ENCODE measurements at regions not wholly inside any gene's neighbourhood (a gene's known extent, or its start where the extent isn't known, plus 50 kb on each side); places are given as distances from the start of the nearest gene placed in this dataset.

DNA sequence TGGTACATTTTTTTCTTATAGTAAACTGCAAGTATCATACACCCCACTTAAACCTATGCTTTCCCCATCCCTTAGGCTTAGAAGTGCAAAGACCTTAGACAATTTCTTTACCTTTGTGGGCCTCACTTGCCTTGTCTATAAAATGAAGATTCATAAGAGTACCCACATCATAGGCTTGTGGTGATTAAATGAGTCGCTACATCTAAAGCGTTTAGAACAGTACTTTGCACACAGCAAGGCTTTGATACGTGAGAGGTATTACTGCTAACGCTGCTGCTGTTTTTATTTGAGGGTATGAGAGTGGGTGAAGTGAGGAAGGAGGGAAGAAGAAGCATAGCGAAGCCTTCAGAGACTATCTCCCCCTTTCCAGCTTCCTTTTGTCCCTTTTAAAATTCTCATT lies 87.8 kb upstream of the RPS6KA3 start:
- TF ChIP-seq EZH2phosphoT487 (IDR thresholded peaks at IDR 0.05; ENCODE audit: borderline replicate concordance, low read length): no peak
- TF ChIP-seq, protein P1, sequence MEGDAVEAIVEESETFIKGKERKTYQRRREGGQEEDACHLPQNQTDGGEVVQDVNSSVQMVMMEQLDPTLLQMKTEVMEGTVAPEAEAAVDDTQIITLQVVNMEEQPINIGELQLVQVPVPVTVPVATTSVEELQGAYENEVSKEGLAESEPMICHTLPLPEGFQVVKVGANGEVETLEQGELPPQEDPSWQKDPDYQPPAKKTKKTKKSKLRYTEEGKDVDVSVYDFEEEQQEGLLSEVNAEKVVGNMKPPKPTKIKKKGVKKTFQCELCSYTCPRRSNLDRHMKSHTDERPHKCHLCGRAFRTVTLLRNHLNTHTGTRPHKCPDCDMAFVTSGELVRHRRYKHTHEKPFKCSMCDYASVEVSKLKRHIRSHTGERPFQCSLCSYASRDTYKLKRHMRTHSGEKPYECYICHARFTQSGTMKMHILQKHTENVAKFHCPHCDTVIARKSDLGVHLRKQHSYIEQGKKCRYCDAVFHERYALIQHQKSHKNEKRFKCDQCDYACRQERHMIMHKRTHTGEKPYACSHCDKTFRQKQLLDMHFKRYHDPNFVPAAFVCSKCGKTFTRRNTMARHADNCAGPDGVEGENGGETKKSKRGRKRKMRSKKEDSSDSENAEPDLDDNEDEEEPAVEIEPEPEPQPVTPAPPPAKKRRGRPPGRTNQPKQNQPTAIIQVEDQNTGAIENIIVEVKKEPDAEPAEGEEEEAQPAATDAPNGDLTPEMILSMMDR (conservative IDR thresholded peaks at IDR 0.05; ENCODE audit: low read depth, low read length): no peak
- no peak for TF ChIP-seq EZH2 (IDR thresholded peaks at IDR 0.05; ENCODE audit: low read length, unreplicated experiment)

Measured in PC-3 (cell line).